GM21526 (cell line): ENCODE measurements at regions not wholly inside any gene's neighbourhood (a gene's known extent, or its start where the extent isn't known, plus 50 kb on each side); places are given as distances from the start of the nearest gene placed in this dataset.

ENCODE experiments used
- ATAC-seq: cut with Tn5 transposase; IDR thresholded peaks from one replicate; pipeline ENCODE4 v1.9.1; 2021; ENCODE audit warnings: moderate library complexity; ENCODE audit not compliant: unreplicated experiment, low FRiP score

DNA sequence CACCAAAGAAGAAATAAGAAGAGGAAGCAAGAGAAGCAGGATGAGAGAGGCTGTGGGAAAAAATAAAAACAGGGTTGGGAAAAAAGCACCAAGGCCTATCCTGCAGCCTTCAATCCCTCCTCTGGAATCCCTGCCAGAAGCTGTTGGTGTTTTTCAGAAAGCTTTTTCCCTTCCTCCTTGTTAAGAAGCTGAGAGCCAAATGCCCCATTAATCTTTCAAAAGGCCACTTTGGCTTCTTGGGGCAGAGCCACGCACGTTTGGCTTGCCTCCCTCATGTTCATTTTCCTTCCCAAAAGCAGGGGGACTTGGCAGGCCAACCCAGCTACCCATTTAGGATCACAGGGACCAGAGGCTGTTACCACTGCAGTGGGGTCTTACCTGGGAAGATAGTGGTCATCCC lies 365.3 kb downstream of the NUAK1 start:
- no peak for ATAC-seq

DNA sequence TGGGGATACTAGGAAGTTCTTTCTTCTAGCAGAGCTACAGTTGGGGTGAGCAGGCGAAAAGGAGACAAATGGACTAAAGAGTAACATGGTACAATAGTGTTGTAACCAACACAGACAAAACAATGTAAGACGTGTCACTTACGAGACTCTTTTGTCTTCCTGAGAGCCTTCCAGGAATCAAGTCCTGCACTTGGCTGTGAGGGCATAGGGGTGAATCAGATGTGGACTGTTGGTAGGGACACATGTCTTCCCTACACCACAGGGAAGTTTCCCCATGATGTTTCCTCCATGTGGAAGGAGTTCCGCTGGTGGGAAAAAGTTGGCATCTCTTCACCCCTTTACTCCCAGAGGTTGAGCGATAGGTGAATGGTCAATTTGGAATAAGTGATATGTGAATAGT lies 364.7 kb downstream of the NUAK1 start:
- ATAC-seq: no peak

DNA sequence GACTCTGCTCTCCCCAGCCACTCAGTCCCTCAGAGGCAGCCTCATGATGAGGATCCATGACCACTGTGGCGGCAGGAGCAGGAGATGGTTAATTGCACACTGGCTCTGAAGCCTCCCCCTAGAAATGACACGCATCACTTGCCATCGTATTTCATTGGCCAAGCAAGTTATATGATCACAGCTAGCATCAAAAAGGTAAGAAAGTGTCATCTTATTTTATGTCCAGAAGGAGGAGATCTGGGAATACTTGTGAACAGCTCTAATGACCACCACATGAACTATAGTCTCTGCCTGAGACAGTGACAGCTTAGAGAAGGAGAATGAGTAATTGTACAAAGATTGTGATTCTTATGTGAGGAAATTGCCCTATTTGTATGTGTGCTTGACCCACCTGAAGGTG lies 363.4 kb downstream of the NUAK1 start:
- no peak for ATAC-seq

- no peak for ATAC-seq
Observed at GRCh38 chr12:105783983-105784947, 354.5 kb downstream of the NUAK1 start.

DNA sequence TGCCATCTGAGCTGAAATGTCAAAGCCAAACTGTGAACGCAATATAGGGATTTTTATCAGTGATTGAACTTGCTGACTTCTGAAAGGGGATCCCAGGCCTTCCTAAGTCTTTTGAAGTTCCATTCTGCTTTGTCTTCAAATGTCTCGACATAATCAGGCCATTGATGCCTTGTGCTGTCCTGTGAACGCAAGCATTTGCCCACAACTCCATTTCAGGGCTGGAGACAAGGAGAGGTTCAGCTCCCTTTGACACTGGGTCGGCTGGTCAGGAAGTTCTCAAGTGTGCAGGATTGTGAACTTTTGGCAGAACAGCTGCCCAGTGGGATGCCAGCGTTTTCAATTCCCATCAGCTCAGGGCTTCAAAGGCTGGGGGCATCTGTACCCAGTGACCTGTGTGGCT lies 345.3 kb downstream of the NUAK1 start:
- no peak for ATAC-seq

DNA sequence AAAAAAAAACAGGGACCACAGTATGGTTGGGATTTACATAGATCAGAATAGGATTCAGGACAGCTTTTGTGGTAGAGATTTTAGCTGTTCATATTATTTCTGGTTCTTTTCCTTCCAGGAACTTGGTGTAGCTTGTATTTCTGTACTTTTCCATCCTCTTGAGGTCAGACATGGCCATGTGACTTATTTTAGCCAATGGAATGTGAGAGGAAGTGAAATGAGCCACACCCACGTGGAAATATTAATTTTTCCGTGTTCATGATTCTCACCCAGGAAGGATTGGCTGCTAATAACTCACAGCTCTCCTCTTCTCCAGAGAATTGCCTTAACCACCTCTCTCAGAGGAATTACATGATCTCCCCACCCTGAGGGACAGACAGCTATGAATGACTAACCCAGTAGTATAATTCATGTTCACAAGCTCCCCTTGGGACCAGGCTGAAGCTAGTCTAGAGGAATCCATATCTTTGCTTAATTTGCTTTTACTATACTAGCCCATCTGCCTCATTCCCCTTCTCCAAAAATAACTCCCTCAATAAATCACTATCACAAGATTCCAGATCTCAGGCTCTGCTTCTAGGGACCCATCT lies 340.4 kb downstream of the NUAK1 start:
- ATAC-seq: no peak

DNA sequence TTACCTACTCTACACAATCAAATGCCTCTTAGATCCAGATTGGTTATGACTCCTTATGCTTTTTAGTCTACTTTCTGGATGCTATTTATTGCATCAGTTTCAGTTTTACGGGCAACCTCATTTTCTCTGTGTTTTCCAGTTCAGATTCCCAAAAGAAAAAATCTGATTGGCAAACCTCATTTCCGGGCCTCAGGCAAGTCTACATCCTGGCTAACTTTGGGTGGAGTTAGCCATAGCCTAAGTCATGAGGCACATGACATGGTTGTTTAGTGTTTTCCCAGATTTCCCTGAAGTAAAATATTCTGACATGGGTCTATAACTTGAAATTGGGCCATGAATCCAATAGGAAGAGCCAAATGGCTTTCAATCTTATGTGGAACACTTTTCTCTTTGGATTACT lies 339.7 kb downstream of the NUAK1 start:
- ATAC-seq: no peak

DNA sequence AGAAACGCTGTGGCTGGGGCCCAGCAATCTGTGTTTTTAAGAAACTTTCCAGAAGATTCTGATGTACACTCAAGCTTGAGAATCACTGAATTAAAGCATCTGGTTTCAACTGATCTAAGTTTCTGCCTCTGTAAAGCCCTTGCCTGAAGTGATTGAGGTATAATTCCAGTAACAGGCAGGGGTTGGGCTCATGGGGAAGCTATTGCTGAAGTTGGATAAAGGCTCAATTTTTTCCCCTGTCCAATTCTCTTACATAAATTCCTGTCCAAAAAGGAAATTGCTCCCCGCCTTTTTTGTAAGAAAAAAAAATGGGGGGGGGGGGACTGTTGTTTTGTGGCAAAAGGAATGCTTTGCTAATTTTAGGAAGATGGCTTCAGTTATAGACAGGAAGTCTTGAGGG lies 337.4 kb downstream of the NUAK1 start:
- no peak for ATAC-seq

GRCh38 chr12:105803292-105803691 lies 335.5 kb downstream of the NUAK1 start:
- no peak for ATAC-seq

GRCh38 chr12:105804591-105805265 lies 334.0 kb downstream of the NUAK1 start:
- ATAC-seq: no peak

GRCh38 chr12:105805730-105806399 lies 332.9 kb downstream of the NUAK1 start:
- no peak for ATAC-seq

- ATAC-seq: no peak
Observed at GRCh38 chr12:105806400-105806770, 332.4 kb downstream of the NUAK1 start.

- no peak for ATAC-seq
Observed at GRCh38 chr12:105812366-105812765, 326.4 kb downstream of the NUAK1 start.

GRCh38 chr12:105813201-105813600 lies 325.6 kb downstream of the NUAK1 start:
- no peak for ATAC-seq

GRCh38 chr12:105814283-105814682 lies 324.5 kb downstream of the NUAK1 start:
- ATAC-seq: no peak

GRCh38 chr12:105819549-105819948 lies 319.2 kb downstream of the NUAK1 start:
- ATAC-seq: no peak

- ATAC-seq: no peak
Observed at GRCh38 chr12:105820429-105821125, 318.2 kb downstream of the NUAK1 start.

GRCh38 chr12:105822131-105823105 lies 316.3 kb downstream of the NUAK1 start:
- ATAC-seq: no peak

- ATAC-seq: no peak
Observed at GRCh38 chr12:105823810-105824209, 314.9 kb downstream of the NUAK1 start.
